ENCODE measurements at regions not wholly inside any gene's neighbourhood (a gene's known extent, or its start where the extent isn't known, plus 50 kb on each side); places are given as distances from the start of the nearest gene placed in this dataset.

DNA sequence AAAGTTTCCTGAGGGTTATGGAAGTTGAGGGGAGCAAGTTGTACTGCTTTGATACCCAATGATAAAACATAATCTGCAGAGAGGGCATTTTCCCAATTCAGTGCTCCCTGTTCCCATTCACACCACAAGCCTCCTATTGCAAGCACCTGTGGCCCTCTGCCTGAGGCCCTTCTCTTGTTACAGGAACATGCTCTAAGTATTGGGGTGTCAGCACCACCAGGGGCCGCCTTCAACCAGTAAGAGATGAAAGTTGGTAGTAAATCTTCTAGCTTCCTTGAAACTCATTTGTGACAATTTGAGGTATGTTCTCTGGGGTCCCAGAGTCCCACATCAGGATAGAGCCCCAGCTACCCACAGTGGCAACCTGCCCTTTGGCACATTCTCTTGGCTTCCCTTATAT is 265.4 kb upstream of the ARHGEF26 start:
- TF ChIP-seq POLR2AphosphoS5 (IDR thresholded peaks at IDR 0.05) (no peak), POLR2A (IDR thresholded peaks at IDR 0.05) (no peak)

Measured in breast epithelium (tissue), 3 donors.